Gastroesophageal sphincter (tissue), 4 donors: ENCODE measurements at regions not wholly inside any gene's neighbourhood (a gene's known extent, or its start where the extent isn't known, plus 50 kb on each side); places are given as distances from the start of the nearest gene placed in this dataset.

Experiments used
- ATAC-seq: fragments of 150-250 bp; one replicate; pipeline ENCODE4 v1.9.1; 2016; ENCODE audit warnings: mild to moderate bottlenecking, moderate library complexity
- H3K27ac ChIP-seq, 4 donors: fragments of 200-600 bp; sonication (generic) in 3 of 4; 1 replicate in 3 of 4; 2 replicates in 1 of 4; pipeline ENCODE4 v1.5.1; 2016 to 2019
- H3K27me3 ChIP-seq: fragments of 200-600 bp; sonication (generic); one replicate; pipeline ENCODE4 v1.5.1; 2019
- H3K36me3 ChIP-seq, 2 donors: fragments of 200-600 bp; sonication (generic); one replicate each; pipeline ENCODE4 v1.5.1; 2019; ENCODE audit warnings: control low read depth in 1 of 2
- H3K4me1 ChIP-seq, 3 donors: fragments of 200-600 bp; sonication (generic); 1 replicate in 2 of 3; 2 replicates in 1 of 3; pipeline ENCODE4 v1.5.1; 2016 to 2019; ENCODE audit warnings: control low read depth in 2 of 3
- H3K4me3 ChIP-seq, 2 donors: fragments of 200-600 bp; sonication (generic); one replicate each; pipeline ENCODE4 v1.5.1; 2019; ENCODE audit warnings: mild to moderate bottlenecking in 1 of 2, moderate library complexity in 1 of 2
- H3K9me3 ChIP-seq, 3 donors: fragments of 200-600 bp; sonication (generic); one replicate each; pipeline ENCODE4 v1.5.1; 2017 to 2019; ENCODE audit warnings: control low read depth in 2 of 3
- CTCF ChIP-seq, 4 experiments: fragments of 200-600 bp in 2 of 4; fragments of 450-650 bp in 2 of 4; sonication (generic) in 1 of 4; IDR thresholded peaks; one replicate each; pipeline ENCODE4 v1.5.1; 2017 to 2019; ENCODE audit warnings: antibody characterized with exemption in 4 of 4, mild to moderate bottlenecking in 2 of 4, moderate library complexity in 2 of 4
- EP300 ChIP-seq: sonication (generic); formaldehyde crosslinking; IDR thresholded peaks from one replicate; pipeline ENCODE4 v1.6.1; 2017; ENCODE audit warnings: antibody characterized with exemption, mild to moderate bottlenecking
- POLR2A ChIP-seq, 2 donors: fragments of 450-650 bp; IDR thresholded peaks; one replicate each; pipeline ENCODE4 v1.6.1; 2017; ENCODE audit warnings: antibody characterized with exemption in 2 of 2, mild to moderate bottlenecking in 2 of 2, moderate library complexity in 1 of 2
- POLR2AphosphoS5 ChIP-seq: sonication (generic); formaldehyde crosslinking; IDR thresholded peaks from one replicate; pipeline ENCODE4 v1.6.1; 2017; ENCODE audit warnings: antibody characterized with exemption
- WGBS, 2 donors: methylation state at CpG; one replicate each; pipeline ENCODE4 v1.1.5; 2018; ENCODE audit warnings: low coverage in 1 of 2; 5-methylcytosine and 5-hydroxymethylcytosine counted together

- Histone ChIP-seq H3K4me1 (peaks cover 0 to 14% (median 0%) of the 10 kb centered on the region in 3 donors), H3K36me3 (no peaks in the 10 kb centered on the region), H3K9me3 (no peaks in the 10 kb centered on the region), H3K4me3 (no peak overlapping the region), H3K27me3 (peaks cover 13% of the 10 kb centered on the region), H3K27ac (no peak overlapping the region)
- ATAC-seq, result no peak
- WGBS, 2 donors, result 67 to 69% methylated on average over 5 to 6 of the region's 9 CpGs
- TF ChIP-seq EP300, result no peak
Observed at GRCh38 chr5:10858945-10859344, 97.9 kb upstream of the DAP start.

- no peak for ATAC-seq
Observed at GRCh38 chr5:10858307-10858706, 97.3 kb upstream of the DAP start.

GRCh38 chr5:10857338-10857733 is 96.3 kb upstream of the DAP start:
- Histone ChIP-seq H3K4me1 (peaks cover 0 to 14% (median 0%) of the 10 kb centered on the region in 3 donors), H3K9me3 (no peaks in the 10 kb centered on the region), H3K27me3 (peaks cover 13% of the 10 kb centered on the region), H3K4me3 (no peak overlapping the region), H3K36me3 (no peaks in the 10 kb centered on the region), H3K27ac (no peak overlapping the region)
- TF ChIP-seq POLR2A (IDR thresholded peaks at IDR 0.05) (no peak), EP300 (no peak), CTCF (IDR thresholded peaks at IDR 0.05) (no peak), POLR2AphosphoS5 (no peak)
- no peak for ATAC-seq
- WGBS, 2 donors, result 10 to 26% methylated on average over 2 to 6 of the region's 11 CpGs

More at GRCh38 chr5:10858307-10858706, 97.3 kb upstream of the DAP start:
- WGBS, 2 donors, result 26 to 44% methylated on average over 4 to 5 of the region's 5 CpGs
- peaks cover 13% of the 10 kb centered on the region for H3K27me3 ChIP-seq
- TF ChIP-seq EP300, result no peak
- no peak for TF ChIP-seq CTCF (IDR thresholded peaks at IDR 0.05)
- no peak for TF ChIP-seq POLR2AphosphoS5
- TF ChIP-seq POLR2A (IDR thresholded peaks at IDR 0.05), result no peak
- no peak overlapping the region for H3K4me3 ChIP-seq
- H3K4me1 ChIP-seq, result peaks cover 0 to 14% (median 0%) of the 10 kb centered on the region in 3 donors
- no peak overlapping the region for H3K27ac ChIP-seq
- no peaks in the 10 kb centered on the region for H3K9me3 ChIP-seq
- H3K36me3 ChIP-seq, result no peaks in the 10 kb centered on the region

GRCh38 chr5:10856683-10857337 is 95.8 kb upstream of the DAP start:
- no peak for ATAC-seq
- H3K9me3 ChIP-seq, result no peaks in the 10 kb centered on the region
- H3K27me3 ChIP-seq, result peaks cover 13% of the 10 kb centered on the region
- peaks cover 0 to 14% (median 0%) of the 10 kb centered on the region in 3 donors for H3K4me1 ChIP-seq
- WGBS, 2 donors, result 5 to 13% methylated on average over 3 to 15 of the region's 16 CpGs
- no peak overlapping the region for H3K27ac ChIP-seq
- H3K36me3 ChIP-seq, result no peaks in the 10 kb centered on the region
- no peak overlapping the region for H3K4me3 ChIP-seq
- no peak for TF ChIP-seq POLR2A (IDR thresholded peaks at IDR 0.05)
- TF ChIP-seq EP300, result no peak
- TF ChIP-seq POLR2AphosphoS5, result no peak
- TF ChIP-seq CTCF (IDR thresholded peaks at IDR 0.05), result peak in 3 of 4 experiments; percentile 23 to 79 (median 47)

GRCh38 chr5:10856071-10856470 is 95.0 kb upstream of the DAP start:
- Histone ChIP-seq H3K9me3 (no peaks in the 10 kb centered on the region), H3K4me1 (peaks cover 0 to 14% (median 0%) of the 10 kb centered on the region in 3 donors), H3K27me3 (peaks cover 13% of the 10 kb centered on the region), H3K36me3 (no peaks in the 10 kb centered on the region), H3K27ac (no peak overlapping the region), H3K4me3 (no peak overlapping the region)
- TF ChIP-seq CTCF (IDR thresholded peaks at IDR 0.05) (no peak), POLR2AphosphoS5 (no peak), EP300 (no peak), POLR2A (IDR thresholded peaks at IDR 0.05) (no peak)
- 100% methylated on average over 1 to 2 of the region's 5 CpGs for WGBS, 2 donors
- ATAC-seq, result no peak
